HPDE6-E6E7 (cell line): ENCODE measurements at regions not wholly inside any gene's neighbourhood (a gene's known extent, or its start where the extent isn't known, plus 50 kb on each side); places are given as distances from the start of the nearest gene placed in this dataset.
"Not testable (repeated sequence)": the region's sequence is repeated elsewhere in the genome, so short reads cannot be mapped to it uniquely, and the experiment has no call there.

Source experiments
- DNase-seq: peaks from one replicate; pipeline ENCODE4 v3.0.0; 2011; ENCODE audit warnings: missing footprints; ENCODE audit errors: extremely low spot score

GRCh38 chr5:124796495-124796894, 50.1 kb upstream of the ZNF608 start:
- DNase-seq = no peak

- DNase-seq = no peak
These were observed 51.2 kb upstream of the ZNF608 start for GRCh38 chr5:124797665-124798087.

GRCh38 chr5:124798890-124799289, 52.5 kb upstream of the ZNF608 start:
- DNase-seq = no peak

GRCh38 chr5:124801551-124801950, 55.1 kb upstream of the ZNF608 start:
- no peak for DNase-seq

- DNase-seq = no peak
These were observed 57.3 kb upstream of the ZNF608 start for GRCh38 chr5:124803617-124804323.

- no peak for DNase-seq
These were observed 59.6 kb upstream of the ZNF608 start for GRCh38 chr5:124806026-124806372.

GRCh38 chr5:124806373-124807077, 60.1 kb upstream of the ZNF608 start:
- DNase-seq = peak; percentile 83

- DNase-seq = no peak
These were observed 62.4 kb upstream of the ZNF608 start for GRCh38 chr5:124808842-124809268.

- DNase-seq = no peak
These were observed 64.1 kb upstream of the ZNF608 start for GRCh38 chr5:124810396-124811006.

- DNase-seq = peak; percentile 56
These were observed 66.4 kb upstream of the ZNF608 start for GRCh38 chr5:124812771-124813358.

GRCh38 chr5:124816381-124816780, 69.9 kb upstream of the ZNF608 start:
- no peak for DNase-seq

- DNase-seq = no peak
These were observed 72.8 kb upstream of the ZNF608 start for GRCh38 chr5:124819201-124819600.

- DNase-seq = no peak
These were observed 76.2 kb upstream of the ZNF608 start for GRCh38 chr5:124822647-124823046.

- no peak for DNase-seq
These were observed 76.9 kb upstream of the ZNF608 start for GRCh38 chr5:124823380-124823779.

- peak; percentile 47 for DNase-seq
These were observed 78.3 kb upstream of the ZNF608 start for GRCh38 chr5:124824637-124825158.

- no peak for DNase-seq
These were observed 79.0 kb upstream of the ZNF608 start for GRCh38 chr5:124825250-124825982.

- no peak for DNase-seq
These were observed 79.5 kb upstream of the ZNF608 start for GRCh38 chr5:124825983-124826337.

- no peak for DNase-seq
These were observed 82.3 kb upstream of the ZNF608 start for GRCh38 chr5:124828731-124829234.

- no peak for DNase-seq
These were observed 85.3 kb upstream of the ZNF608 start for GRCh38 chr5:124831687-124832240.

- DNase-seq = no peak
These were observed 86.1 kb upstream of the ZNF608 start for GRCh38 chr5:124832510-124832909.

GRCh38 chr5:124836314-124836713, 89.9 kb upstream of the ZNF608 start:
- DNase-seq = not testable (repeated sequence)
